ENCODE measurements at regions not wholly inside any gene's neighbourhood (a gene's known extent, or its start where the extent isn't known, plus 50 kb on each side); places are given as distances from the start of the nearest gene placed in this dataset.

DNA sequence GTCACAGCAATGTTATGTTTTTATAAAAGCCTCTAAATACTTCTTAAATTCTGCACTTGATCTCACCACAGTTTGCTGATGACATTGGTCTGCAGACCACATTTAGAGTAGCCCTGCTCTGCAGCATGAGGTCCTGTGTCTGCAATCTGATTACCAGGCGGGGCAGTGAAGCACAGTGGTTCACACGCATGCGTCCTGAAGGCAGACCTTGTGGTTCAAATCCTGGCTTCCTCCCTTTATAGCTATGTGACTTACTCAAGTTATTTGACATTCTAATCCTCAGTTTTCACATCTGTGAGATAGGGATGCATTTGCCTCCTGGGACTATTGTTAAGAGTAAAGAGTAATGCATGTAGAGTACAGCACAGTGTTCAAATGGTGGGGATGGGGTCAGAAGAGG is 50.3 kb downstream of the BMAL2 start:
- DNase-seq (ENCODE audit: low read depth in 2 of 2): no peak

DNA sequence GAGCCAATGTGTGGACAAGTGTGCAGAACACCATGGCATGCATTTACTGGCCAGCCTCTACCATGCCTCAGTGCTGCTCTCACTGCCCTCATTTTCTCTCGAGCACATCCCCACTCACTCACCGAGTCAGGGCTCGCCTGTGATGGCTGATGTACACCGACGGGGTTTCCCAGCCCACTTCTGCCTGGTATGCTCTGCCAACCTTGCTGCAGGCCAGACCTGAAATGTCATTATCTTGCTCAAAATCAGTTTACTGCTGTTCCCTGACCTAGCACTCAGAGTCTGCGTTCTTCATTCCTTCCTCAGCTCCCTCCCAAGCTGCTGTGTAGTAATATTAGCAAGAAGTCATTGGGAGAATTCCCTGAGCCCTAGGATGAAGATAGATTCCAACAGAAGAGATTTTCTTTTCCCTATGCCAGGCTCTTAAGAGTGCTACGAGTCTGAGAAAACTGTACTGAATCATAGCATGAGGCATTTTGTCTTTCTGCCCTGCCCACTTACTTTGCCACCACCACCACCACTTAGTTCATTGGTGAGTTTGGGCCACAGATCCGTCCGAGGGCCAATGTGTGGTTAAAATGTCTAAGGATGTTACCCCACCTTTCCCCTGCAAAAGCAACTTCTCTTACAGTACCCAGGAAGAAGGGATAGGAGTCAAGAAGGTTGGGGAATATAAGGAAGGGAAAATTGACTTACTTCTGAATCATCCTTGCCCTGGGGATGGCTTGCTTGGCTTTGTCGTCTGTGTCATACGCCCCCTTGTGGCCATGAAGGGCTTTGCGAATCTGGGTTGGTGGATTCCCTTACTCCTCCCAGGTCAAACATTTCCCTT is 51.0 kb downstream of the BMAL2 start:
- peak; percentile 44 to 52 for DNase-seq (ENCODE audit: low read depth in 2 of 2)

DNA sequence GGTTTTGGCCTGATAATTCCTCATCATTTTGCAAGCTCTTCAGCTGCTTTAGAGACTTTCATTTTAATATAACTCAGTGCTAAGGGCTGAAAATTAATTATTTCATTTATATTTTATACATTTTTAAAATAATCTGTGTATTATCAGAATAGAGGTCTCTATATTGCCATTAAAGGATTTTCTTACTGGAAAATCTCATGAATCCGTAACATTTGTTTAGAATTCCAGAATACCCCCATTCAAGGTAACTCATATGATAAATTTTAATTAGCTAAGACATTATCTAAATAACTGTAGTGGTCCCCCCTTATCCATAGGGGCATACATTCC is 51.6 kb downstream of the BMAL2 start:
- DNase-seq (ENCODE audit: low read depth in 2 of 2): no peak

DNA sequence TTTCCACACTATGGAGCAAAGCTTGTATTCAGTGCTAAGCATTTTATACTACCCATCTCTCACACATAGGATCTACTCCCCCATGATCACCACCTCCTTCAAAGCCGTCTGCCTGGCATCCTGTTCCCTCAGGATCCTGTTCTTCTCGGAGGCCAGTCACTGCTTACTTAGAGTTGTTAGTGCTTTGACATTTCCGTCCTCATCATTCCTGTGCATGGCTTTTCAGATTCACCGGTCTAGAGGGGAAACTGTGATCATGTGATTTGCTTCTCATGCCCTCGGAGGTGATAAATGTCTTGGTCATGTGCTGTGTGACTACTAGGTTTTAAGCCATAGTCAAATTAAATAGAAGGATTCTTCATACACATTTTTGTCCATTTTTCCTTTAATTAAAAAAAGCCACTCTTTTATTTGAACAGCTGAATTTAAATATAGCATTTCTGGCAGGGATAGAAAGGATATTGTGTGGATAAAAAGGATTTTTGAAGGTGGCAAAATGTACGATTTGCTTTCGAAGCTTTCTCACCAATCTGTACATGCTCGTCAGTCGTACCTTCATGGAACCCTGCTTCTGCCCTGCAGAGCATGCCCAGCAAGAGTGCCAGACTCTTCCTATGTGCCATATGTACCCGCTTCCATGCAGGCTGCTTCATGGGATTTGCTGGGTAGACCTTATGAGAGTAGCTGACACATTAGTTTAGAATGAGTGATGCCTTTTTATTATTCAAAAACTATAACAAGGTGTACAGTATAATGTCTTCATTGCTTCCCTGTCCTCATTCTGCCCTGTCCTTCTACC is 53.3 kb downstream of the BMAL2 start:
- no peak for DNase-seq (ENCODE audit: low read depth in 2 of 2)

DNA sequence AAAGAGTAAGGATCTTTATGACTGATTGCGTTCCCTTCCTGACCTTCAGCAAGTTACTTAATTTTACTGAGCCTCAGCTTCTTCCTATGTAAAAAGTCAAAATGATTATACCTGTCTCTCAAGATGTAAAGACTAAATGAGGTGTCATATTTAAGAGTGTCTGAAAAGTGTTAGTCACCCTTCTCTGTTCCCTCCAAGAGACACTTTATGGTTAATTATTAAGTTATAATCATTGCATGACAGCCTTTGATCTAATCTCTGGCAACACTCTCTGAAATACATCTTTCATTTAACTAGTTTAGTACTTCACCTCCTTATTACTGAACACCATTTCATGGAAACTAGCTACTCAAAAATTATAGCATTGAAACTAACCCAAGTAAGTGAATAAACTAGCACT is 54.8 kb downstream of the BMAL2 start:
- no peak for DNase-seq (ENCODE audit: low read depth in 2 of 2)

DNA sequence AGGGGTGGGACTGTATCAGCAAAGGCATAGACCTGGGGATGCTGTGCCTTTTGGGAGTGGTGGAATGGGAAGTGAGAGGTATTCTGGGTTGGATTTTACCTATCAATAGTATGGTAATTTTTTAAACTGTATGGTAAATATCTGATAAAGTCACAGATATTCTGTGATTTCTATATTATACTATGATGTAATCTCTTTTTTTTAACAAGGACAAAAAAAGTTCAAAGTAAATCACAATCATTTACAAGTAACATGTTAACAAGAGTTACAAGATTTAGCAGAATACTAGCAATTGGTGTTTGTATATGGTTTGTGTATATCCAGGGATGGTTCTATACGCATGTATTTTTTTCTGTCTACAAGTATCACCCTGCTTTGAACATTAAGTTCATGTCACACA is 56.0 kb downstream of the BMAL2 start:
- DNase-seq (ENCODE audit: low read depth in 2 of 2): no peak

DNA sequence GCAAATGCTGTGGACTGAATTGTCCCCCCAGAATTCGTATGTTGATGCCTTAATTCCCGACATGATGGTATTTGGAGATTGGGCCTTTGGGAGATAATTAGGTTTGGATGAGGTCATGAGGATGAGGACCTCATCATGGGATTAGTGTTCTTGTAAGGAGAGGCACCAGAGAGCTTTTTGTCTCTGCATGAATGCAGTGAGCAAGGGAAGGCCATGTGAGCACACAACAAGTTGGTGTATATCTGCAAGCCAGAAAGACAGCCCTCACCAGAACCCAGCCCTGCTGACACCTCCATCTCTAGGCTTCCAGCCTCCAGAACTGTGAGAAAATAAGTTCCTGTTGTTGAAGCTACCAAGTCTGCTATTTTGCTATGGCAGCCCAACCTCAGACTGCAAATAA is 51.9 kb upstream of the SMCO2 start:
- DNase-seq (ENCODE audit: low read depth in 2 of 2): no peak

DNA sequence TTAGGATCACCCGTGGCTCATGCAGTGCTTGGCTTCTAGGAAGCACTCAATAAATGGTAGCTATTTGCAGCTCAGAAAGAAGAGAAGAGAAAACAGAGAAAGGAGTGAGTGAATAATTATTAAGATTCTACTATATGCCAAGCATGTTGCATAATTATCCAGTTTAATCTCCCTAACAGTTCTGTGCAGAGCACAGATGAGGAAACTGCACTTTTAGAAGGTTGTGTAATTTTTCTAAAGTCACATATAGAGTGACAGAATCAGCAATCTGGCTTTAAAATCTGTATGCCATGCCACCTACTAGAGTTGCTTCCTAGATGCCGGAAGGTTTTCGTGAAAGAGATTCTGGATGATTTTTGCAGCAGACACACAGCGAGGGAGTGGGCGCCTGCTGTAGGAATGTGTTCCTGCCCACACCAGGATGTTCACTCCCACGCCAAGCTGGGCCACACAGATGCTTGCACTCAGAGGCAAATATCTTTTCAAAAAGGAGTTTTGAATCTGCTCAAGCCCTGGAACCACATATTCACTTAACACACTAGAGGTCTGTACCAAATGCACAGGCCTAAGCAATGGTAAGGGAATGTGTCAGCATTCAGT is 50.2 kb upstream of the SMCO2 start:
- DNase-seq (ENCODE audit: low read depth in 2 of 2): no peak

All from stimulated activated CD4-positive, alpha-beta T cell treated with anti-CD3 and anti-CD28 coated beads, Interleukin-1b, Interleukin-23, amount 100 ng/mL, for 4 hours (primary cell).